Hepatocyte (in vitro differentiated cells): ENCODE measurements at regions not wholly inside any gene's neighbourhood (a gene's known extent, or its start where the extent isn't known, plus 50 kb on each side); places are given as distances from the start of the nearest gene placed in this dataset.

ENCODE experiments used
- DNase-seq: peaks from one replicate; pipeline ENCODE4 v3.0.0-alpha.2; 2016; ENCODE audit warnings: low spot score
- H2AFZ ChIP-seq: fragments of 200-600 bp; sonication (generic); 2 replicates; pipeline ENCODE4 v1.6.0; 2016; ENCODE audit warnings: antibody characterized with exemption, mild to moderate bottlenecking
- H3K27ac ChIP-seq: fragments of 200-600 bp; sonication (generic); 2 replicates; pipeline ENCODE4 v1.5.1; 2016; ENCODE audit warnings: mild to moderate bottlenecking
- H3K27me3 ChIP-seq: fragments of 200-600 bp; sonication (generic); 2 replicates; pipeline ENCODE4 v1.6.1; 2016
- H3K36me3 ChIP-seq: fragments of 200-600 bp; sonication (generic); replicated peaks from 2 replicates; pipeline ENCODE4 v1.5.1; 2016; ENCODE audit warnings: low read depth; ENCODE audit not compliant: insufficient read depth
- H3K4me1 ChIP-seq: fragments of 200-600 bp; sonication (generic); 2 replicates; pipeline ENCODE4 v1.5.1; 2016; ENCODE audit warnings: mild to moderate bottlenecking, moderate library complexity; ENCODE audit not compliant: insufficient read depth
- H3K4me2 ChIP-seq: fragments of 200-600 bp; sonication (generic); 2 replicates; pipeline ENCODE4 v1.6.0; 2016
- H3K4me3 ChIP-seq: fragments of 200-600 bp; sonication (generic); 2 replicates; pipeline ENCODE4 v1.5.1; 2016; ENCODE audit warnings: mild to moderate bottlenecking
- H3K79me2 ChIP-seq: fragments of 200-600 bp; sonication (generic); 2 replicates; pipeline ENCODE4 v1.6.0; 2017; ENCODE audit warnings: mild to moderate bottlenecking
- H3K9me2 ChIP-seq: fragments of 200-600 bp; sonication (generic); replicated peaks from 2 replicates; pipeline ENCODE4 v1.6.0; 2017; ENCODE audit warnings: mild to moderate bottlenecking; ENCODE audit not compliant: insufficient read depth
- H3K9me3 ChIP-seq: fragments of 200-600 bp; sonication (generic); 2 replicates; pipeline ENCODE4 v1.5.1; 2016; ENCODE audit warnings: low read depth, mild to moderate bottlenecking
- H4K20me1 ChIP-seq: fragments of 200-600 bp; sonication (generic); 2 replicates; pipeline ENCODE4 v1.6.0; 2016; ENCODE audit warnings: mild to moderate bottlenecking; ENCODE audit not compliant: insufficient read depth, poor library complexity, severe bottlenecking
- CTCF ChIP-seq: fragments of 200-600 bp; sonication (generic); IDR thresholded peaks from 2 replicates; pipeline ENCODE4 v1.5.1; 2016; ENCODE audit warnings: antibody characterized with exemption, mild to moderate bottlenecking; ENCODE audit not compliant: poor library complexity
- EZH2 ChIP-seq: fragments of 200-600 bp; sonication (generic); IDR thresholded peaks from 2 replicates; pipeline ENCODE4 v1.6.1; 2016; ENCODE audit warnings: antibody characterized with exemption, mild to moderate bottlenecking, borderline replicate concordance
- EZH2phosphoT487 ChIP-seq: fragments of 200-600 bp; sonication (generic); IDR thresholded peaks from one replicate; pipeline ENCODE4 v1.6.1; 2018; ENCODE audit warnings: antibody characterized with exemption, mild to moderate bottlenecking, low read depth, moderate library complexity; ENCODE audit not compliant: unreplicated experiment, severe bottlenecking
- WGBS: methylation state at CpG from one replicate; pipeline ENCODE4 v1.1.6; 2016; ENCODE audit warnings: low lambda C conversion rate; ENCODE audit errors: missing lambda C conversion rate; 5-methylcytosine and 5-hydroxymethylcytosine counted together

- Histone ChIP-seq H3K9me3 (no peaks in the 10 kb centered on the region), H4K20me1 (no peaks in the 10 kb centered on the region), H3K4me2 (peak overlapping the region; percentile 48), H3K9me2 (no peaks in the 10 kb centered on the region), H3K4me3 (no peak overlapping the region), H3K27ac (peak overlapping the region; percentile 57), H3K79me2 (no peaks in the 10 kb centered on the region), H2AFZ (peak overlapping the region; percentile 20), H3K36me3 (no peaks in the 10 kb centered on the region), H3K27me3 (no peaks in the 10 kb centered on the region), H3K4me1 (no peaks in the 10 kb centered on the region)
- no peak for DNase-seq
- 59% methylated on average over 2 of the region's 2 CpGs for WGBS
- TF ChIP-seq EZH2 (no peak), CTCF (no peak), EZH2phosphoT487 (no peak)
These were observed 373.2 kb downstream of the LMO7 start for GRCh38 chr13:76009267-76009890.

GRCh38 chr13:76004416-76004815 is 368.3 kb downstream of the LMO7 start:
- H3K4me2 ChIP-seq, result no peak overlapping the region
- no peaks in the 10 kb centered on the region for H4K20me1 ChIP-seq
- H3K79me2 ChIP-seq, result no peaks in the 10 kb centered on the region
- TF ChIP-seq EZH2 (no peak), CTCF (no peak), EZH2phosphoT487 (no peak)
- DNase-seq, result no peak
- H3K9me2 ChIP-seq, result no peaks in the 10 kb centered on the region
- H2AFZ ChIP-seq, result no peak overlapping the region
- WGBS, result 93% methylated on average over 2 of the region's 2 CpGs
- no peaks in the 10 kb centered on the region for H3K36me3 ChIP-seq
- H3K27me3 ChIP-seq, result no peaks in the 10 kb centered on the region
- H3K4me3 ChIP-seq, result no peak overlapping the region
- H3K9me3 ChIP-seq, result no peaks in the 10 kb centered on the region
- H3K4me1 ChIP-seq, result no peaks in the 10 kb centered on the region
- H3K27ac ChIP-seq, result no peak overlapping the region

- Histone ChIP-seq H3K27ac (no peak overlapping the region), H3K4me3 (no peak overlapping the region), H4K20me1 (no peaks in the 10 kb centered on the region), H3K79me2 (no peaks in the 10 kb centered on the region), H3K9me3 (no peaks in the 10 kb centered on the region), H3K27me3 (no peaks in the 10 kb centered on the region), H3K4me2 (no peak overlapping the region), H3K36me3 (no peaks in the 10 kb centered on the region), H2AFZ (no peak overlapping the region), H3K4me1 (no peaks in the 10 kb centered on the region), H3K9me2 (no peaks in the 10 kb centered on the region)
- DNase-seq, result no peak
- 17% methylated on average over 1 of the region's 1 CpG for WGBS
- TF ChIP-seq EZH2, result no peak
- no peak for TF ChIP-seq CTCF
- TF ChIP-seq EZH2phosphoT487, result no peak
These were observed 364.0 kb downstream of the LMO7 start for GRCh38 chr13:76000131-76000530.
